ENCODE measurements at regions not wholly inside any gene's neighbourhood (a gene's known extent, or its start where the extent isn't known, plus 50 kb on each side); places are given as distances from the start of the nearest gene placed in this dataset.

DNA sequence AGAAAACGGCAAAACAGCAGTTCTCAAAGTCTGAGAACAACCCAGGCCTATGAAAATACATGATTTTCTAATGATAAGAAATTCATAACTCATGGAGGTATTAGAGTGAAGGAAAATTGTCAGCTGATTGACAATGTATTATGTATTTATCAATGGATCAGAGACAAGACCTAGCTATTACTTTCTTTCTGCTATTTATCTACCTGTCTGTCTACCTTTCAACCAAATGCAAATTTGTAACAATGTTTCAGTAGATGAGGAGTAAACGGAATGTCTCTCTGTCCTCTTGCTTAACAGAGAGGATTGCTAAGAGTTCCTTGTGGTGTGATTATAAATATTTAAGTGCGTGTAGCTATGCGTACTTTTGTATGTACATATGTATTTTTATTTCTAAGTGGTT lies 568.7 kb upstream of the RGS18 start:
- Mint-ChIP-seq H3K36me3 (no peaks in the 10 kb centered on the region), H3K4me1 (no peaks in the 10 kb centered on the region), H3K9me3 (peaks cover 2 to 18% (median 10%) of the 10 kb centered on the region in 3 donors), H3K4me3 (no peak overlapping the region), H3K27me3 (no peaks in the 10 kb centered on the region), H3K27ac (no peak overlapping the region)
- Histone ChIP-seq H3K27ac (ENCODE audit: low read length) (no peak overlapping the region), H3K9me3 (no peaks in the 10 kb centered on the region), H3K4me1 (ENCODE audit: control insufficient read depth in 1 of 2, extremely low read depth in 1 of 2, insufficient read depth in 2 of 2, low read length in 2 of 2) (no peaks in the 10 kb centered on the region), H3K27me3 (replicated peaks in 1 of 2; ENCODE audit: control insufficient read depth in 2 of 2, extremely low read depth in 1 of 2, insufficient read depth in 2 of 2, low read length in 1 of 2) (no peaks in the 10 kb centered on the region), H3K36me3 (ENCODE audit: control insufficient read depth in 2 of 2, extremely low read depth in 1 of 2, insufficient read depth in 1 of 2, low read length in 1 of 2) (no peaks in the 10 kb centered on the region), H3K4me3 (ENCODE audit: control insufficient read depth in 1 of 2, extremely low read depth in 1 of 2, low read length in 1 of 2) (no peak overlapping the region)
- ChIA-PET POLR2A (no interaction called here), CTCF (no interaction called here)
- DNase-seq (no peak), ATAC-seq (replicated peaks in 1 of 4) (no peak)
- WGBS (ENCODE audit: insufficient coverage): 93% methylated on average over 2 of the region's 4 CpGs

DNA sequence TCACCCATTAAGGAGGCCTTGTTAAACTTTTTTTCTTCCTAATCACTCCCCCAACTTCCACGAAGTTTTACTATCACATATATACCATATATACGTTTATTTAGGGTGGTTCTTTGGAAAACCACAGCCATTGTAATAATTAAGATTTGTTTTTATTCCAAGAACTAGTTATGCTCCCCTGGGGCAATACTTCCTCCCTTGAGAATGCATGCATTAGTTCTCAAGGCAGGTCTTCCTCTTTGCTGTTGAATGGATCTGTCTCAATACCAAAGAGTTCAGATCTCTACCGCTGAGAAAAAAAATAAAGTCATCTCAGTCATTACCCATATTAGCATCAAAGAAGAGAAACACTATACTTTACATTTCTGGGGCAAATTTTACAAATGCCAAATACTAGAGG lies 567.7 kb upstream of the RGS18 start:
- POLR2A ChIA-PET: no interaction called here
- Mint-ChIP-seq H3K27ac (no peak overlapping the region), H3K4me1 (no peaks in the 10 kb centered on the region), H3K9me3 (peaks cover 2 to 13% (median 4%) of the 10 kb centered on the region in 3 donors), H3K27me3 (no peaks in the 10 kb centered on the region), H3K36me3 (no peaks in the 10 kb centered on the region), H3K4me3 (no peak overlapping the region)
- Histone ChIP-seq H3K27me3 (replicated peaks in 1 of 2; ENCODE audit: control insufficient read depth in 2 of 2, extremely low read depth in 1 of 2, insufficient read depth in 2 of 2, low read length in 1 of 2) (no peaks in the 10 kb centered on the region), H3K4me3 (ENCODE audit: control insufficient read depth in 1 of 2, extremely low read depth in 1 of 2, low read length in 1 of 2) (no peak overlapping the region), H3K27ac (ENCODE audit: low read length) (no peak overlapping the region), H3K4me1 (ENCODE audit: control insufficient read depth in 1 of 2, extremely low read depth in 1 of 2, insufficient read depth in 2 of 2, low read length in 2 of 2) (no peaks in the 10 kb centered on the region), H3K9me3 (no peaks in the 10 kb centered on the region), H3K36me3 (ENCODE audit: control insufficient read depth in 2 of 2, extremely low read depth in 1 of 2, insufficient read depth in 1 of 2, low read length in 1 of 2) (no peaks in the 10 kb centered on the region)
- no CpG with 5 or more reads among the region's 3 CpGs for WGBS (ENCODE audit: insufficient coverage)
- DNase-seq (no peak), ATAC-seq (replicated peaks in 1 of 4) (no peak)
- CTCF ChIA-PET: no interaction called here

DNA sequence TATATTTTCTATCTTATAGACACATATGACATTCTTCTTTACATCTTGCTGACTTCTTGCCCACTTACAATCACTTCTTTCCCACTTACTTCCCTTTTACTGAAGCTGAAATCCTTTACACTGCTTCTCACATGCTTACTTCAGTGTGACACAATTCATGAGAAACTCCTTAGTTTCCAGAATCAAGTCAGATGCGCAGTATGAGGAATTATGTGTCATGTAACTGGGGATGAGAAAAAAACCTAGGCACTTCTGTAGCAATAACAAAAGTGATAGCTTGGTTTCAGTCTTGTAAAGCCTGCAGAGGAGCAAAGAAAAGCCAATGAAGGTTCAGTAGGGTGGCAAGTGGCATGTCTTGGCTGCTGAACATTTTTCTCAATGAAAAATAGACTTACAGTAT lies 566.2 kb upstream of the RGS18 start:
- ATAC-seq (replicated peaks in 1 of 4) (no peak), DNase-seq (no peak)
- ChIA-PET POLR2A (interaction anchor here in 1 of 2 donors (0.7 kb wide), 1 partner anchor 16 kb away, joined by 3 read pairs; no protein-coding TSS in a partner anchor), CTCF (no interaction called here)
- H3K27ac ChIP-seq (ENCODE audit: low read length): no peak overlapping the region
- H3K27ac Mint-ChIP-seq: no peak overlapping the region
- no peaks in the 10 kb centered on the region for H3K9me3 ChIP-seq
- H3K36me3 Mint-ChIP-seq: no peaks in the 10 kb centered on the region
- no peaks in the 10 kb centered on the region for H3K27me3 Mint-ChIP-seq
- no peaks in the 10 kb centered on the region for H3K4me1 ChIP-seq (ENCODE audit: control insufficient read depth in 1 of 2, extremely low read depth in 1 of 2, insufficient read depth in 2 of 2, low read length in 2 of 2)
- H3K27me3 ChIP-seq (replicated peaks in 1 of 2; ENCODE audit: control insufficient read depth in 2 of 2, extremely low read depth in 1 of 2, insufficient read depth in 2 of 2, low read length in 1 of 2): no peaks in the 10 kb centered on the region
- 67% methylated on average over 1 of the region's 1 CpG for WGBS (ENCODE audit: insufficient coverage)
- H3K4me1 Mint-ChIP-seq: no peaks in the 10 kb centered on the region
- no peaks in the 10 kb centered on the region for H3K36me3 ChIP-seq (ENCODE audit: control insufficient read depth in 2 of 2, extremely low read depth in 1 of 2, insufficient read depth in 1 of 2, low read length in 1 of 2)
- H3K9me3 Mint-ChIP-seq: peaks cover 2 to 13% (median 4%) of the 10 kb centered on the region in 3 donors
- H3K4me3 ChIP-seq (ENCODE audit: control insufficient read depth in 1 of 2, extremely low read depth in 1 of 2, low read length in 1 of 2): no peak overlapping the region
- no peak overlapping the region for H3K4me3 Mint-ChIP-seq

DNA sequence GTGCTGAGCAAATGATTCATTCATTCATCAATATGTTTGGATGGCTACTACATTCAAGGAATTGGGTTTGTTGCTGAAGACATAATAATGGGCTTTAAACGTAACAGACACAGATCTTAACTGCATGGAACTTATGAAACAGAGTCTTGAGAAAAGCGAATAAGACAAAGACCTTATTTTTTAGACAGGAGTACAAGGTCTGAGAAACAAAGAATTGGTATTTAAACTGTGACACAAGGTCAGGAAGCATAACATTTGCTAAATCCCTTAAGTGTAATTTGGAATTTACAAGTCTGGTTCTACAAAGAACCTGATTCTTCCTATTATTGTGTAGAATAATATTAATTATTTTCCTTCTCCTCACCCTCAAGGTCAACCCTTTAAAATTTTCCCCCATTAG lies 565.4 kb upstream of the RGS18 start:
- Mint-ChIP-seq H3K9me3 (peaks cover 2 to 13% (median 4%) of the 10 kb centered on the region in 3 donors), H3K27me3 (no peaks in the 10 kb centered on the region), H3K4me3 (no peak overlapping the region), H3K36me3 (no peaks in the 10 kb centered on the region), H3K4me1 (no peaks in the 10 kb centered on the region), H3K27ac (no peak overlapping the region)
- H3K9me3 ChIP-seq: no peaks in the 10 kb centered on the region
- H3K27me3 ChIP-seq (replicated peaks in 1 of 2; ENCODE audit: control insufficient read depth in 2 of 2, extremely low read depth in 1 of 2, insufficient read depth in 2 of 2, low read length in 1 of 2): no peaks in the 10 kb centered on the region
- no peak overlapping the region for H3K27ac ChIP-seq (ENCODE audit: low read length)
- WGBS (ENCODE audit: insufficient coverage): 80% methylated on average over 2 of the region's 2 CpGs
- H3K4me1 ChIP-seq (ENCODE audit: control insufficient read depth in 1 of 2, extremely low read depth in 1 of 2, insufficient read depth in 2 of 2, low read length in 2 of 2): no peaks in the 10 kb centered on the region
- H3K4me3 ChIP-seq (ENCODE audit: control insufficient read depth in 1 of 2, extremely low read depth in 1 of 2, low read length in 1 of 2): no peak overlapping the region
- no peaks in the 10 kb centered on the region for H3K36me3 ChIP-seq (ENCODE audit: control insufficient read depth in 2 of 2, extremely low read depth in 1 of 2, insufficient read depth in 1 of 2, low read length in 1 of 2)
- ATAC-seq (replicated peaks in 1 of 4) (no peak), DNase-seq (no peak)
- CTCF ChIA-PET: no interaction called here
- POLR2A ChIA-PET: no interaction called here

DNA sequence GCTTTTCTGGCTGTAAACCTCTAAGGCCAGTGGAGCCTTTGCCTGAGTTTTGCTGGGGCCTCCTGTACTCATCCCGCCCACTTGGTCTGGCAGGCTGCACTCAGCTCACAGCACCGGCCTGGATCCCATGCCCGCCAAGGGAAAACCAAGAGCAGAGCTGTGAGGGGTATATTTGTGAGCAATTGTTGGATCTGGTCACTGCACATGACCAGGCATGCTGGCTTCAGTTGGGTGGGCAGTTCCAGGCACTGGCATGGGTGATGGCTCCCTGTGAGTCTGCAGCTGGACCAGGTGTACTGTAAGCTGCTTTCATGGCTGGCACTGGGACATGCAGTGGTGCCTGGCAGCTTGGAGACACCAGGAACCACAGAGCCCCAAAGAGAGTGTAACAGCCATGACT lies 563.1 kb upstream of the RGS18 start:
- Histone ChIP-seq H3K4me1 (ENCODE audit: control insufficient read depth in 1 of 2, extremely low read depth in 1 of 2, insufficient read depth in 2 of 2, low read length in 2 of 2) (no peaks in the 10 kb centered on the region), H3K4me3 (ENCODE audit: control insufficient read depth in 1 of 2, extremely low read depth in 1 of 2, low read length in 1 of 2) (no peak overlapping the region), H3K9me3 (no peaks in the 10 kb centered on the region), H3K36me3 (ENCODE audit: control insufficient read depth in 2 of 2, extremely low read depth in 1 of 2, insufficient read depth in 1 of 2, low read length in 1 of 2) (no peaks in the 10 kb centered on the region), H3K27ac (ENCODE audit: low read length) (no peak overlapping the region), H3K27me3 (replicated peaks in 1 of 2; ENCODE audit: control insufficient read depth in 2 of 2, extremely low read depth in 1 of 2, insufficient read depth in 2 of 2, low read length in 1 of 2) (no peaks in the 10 kb centered on the region)
- H3K36me3 Mint-ChIP-seq: no peaks in the 10 kb centered on the region
- ATAC-seq (replicated peaks in 1 of 4) (no peak), DNase-seq (no peak)
- ChIA-PET CTCF (interaction anchor here in 1 of 2 donors (0.7 kb wide), 1 partner anchor 10 kb away, joined by 3 read pairs; no protein-coding TSS in a partner anchor), POLR2A (no interaction called here)
- no peak overlapping the region for H3K4me3 Mint-ChIP-seq
- H3K4me1 Mint-ChIP-seq: no peaks in the 10 kb centered on the region
- H3K27me3 Mint-ChIP-seq: no peaks in the 10 kb centered on the region
- H3K9me3 Mint-ChIP-seq: peaks cover 0 to 4% (median 2%) of the 10 kb centered on the region in 3 donors
- WGBS (ENCODE audit: insufficient coverage): 87% methylated on average over 3 of the region's 3 CpGs
- no peak overlapping the region for H3K27ac Mint-ChIP-seq

DNA sequence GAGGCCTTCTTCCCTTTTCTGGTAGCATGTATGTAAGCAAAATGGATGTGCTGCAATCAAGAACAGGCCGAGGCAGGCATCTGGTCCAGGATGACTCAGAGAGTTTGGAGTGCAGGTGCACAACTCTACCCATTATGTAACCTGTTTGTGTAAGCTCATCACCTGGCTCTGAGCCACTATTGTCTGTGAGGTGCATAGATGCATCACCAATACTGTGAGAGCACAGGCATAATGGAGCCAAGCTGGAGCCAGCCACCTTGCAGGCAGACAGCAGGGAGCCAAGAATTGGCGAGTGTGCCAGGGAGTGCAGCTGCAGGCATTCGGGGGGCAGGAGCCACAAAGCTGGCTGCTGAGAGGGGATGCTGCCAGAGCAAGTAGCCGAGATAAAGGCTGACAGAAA lies 549.9 kb upstream of the RGS18 start:
- CTCF ChIA-PET: no interaction called here
- WGBS (ENCODE audit: insufficient coverage): 78% methylated on average over 3 of the region's 4 CpGs

DNA sequence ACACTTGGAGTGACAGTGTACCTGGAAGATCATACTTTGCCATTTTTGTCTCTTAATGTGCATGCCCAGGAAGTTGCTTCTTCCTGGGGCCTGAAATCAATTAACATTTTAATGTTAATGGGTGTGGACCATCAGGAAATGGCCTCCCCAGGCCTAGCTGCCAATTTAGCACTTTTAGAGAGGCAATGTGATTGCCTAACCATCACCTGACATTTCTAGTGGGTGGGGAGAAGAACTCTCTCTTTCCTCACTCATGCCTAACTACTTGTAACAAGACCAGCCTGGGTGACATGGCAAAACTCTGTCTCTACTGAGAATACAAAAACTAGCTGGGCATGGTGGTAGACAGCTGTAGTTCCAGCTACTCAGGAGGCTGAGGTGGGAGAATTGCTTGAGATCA lies 549.0 kb upstream of the RGS18 start:
- H3K27ac ChIP-seq (ENCODE audit: low read length): no peak overlapping the region
- ChIA-PET POLR2A (no interaction called here), CTCF (no interaction called here)
- H3K27me3 Mint-ChIP-seq: no peaks in the 10 kb centered on the region
- H3K4me3 ChIP-seq (ENCODE audit: control insufficient read depth in 1 of 2, extremely low read depth in 1 of 2, low read length in 1 of 2): no peak overlapping the region
- ATAC-seq (replicated peaks in 1 of 4) (no peak), DNase-seq (no peak)
- H3K27me3 ChIP-seq (replicated peaks in 1 of 2; ENCODE audit: control insufficient read depth in 2 of 2, extremely low read depth in 1 of 2, insufficient read depth in 2 of 2, low read length in 1 of 2): no peaks in the 10 kb centered on the region
- no peaks in the 10 kb centered on the region for H3K36me3 Mint-ChIP-seq
- H3K36me3 ChIP-seq (ENCODE audit: control insufficient read depth in 2 of 2, extremely low read depth in 1 of 2, insufficient read depth in 1 of 2, low read length in 1 of 2): no peaks in the 10 kb centered on the region
- no peaks in the 10 kb centered on the region for H3K4me1 ChIP-seq (ENCODE audit: control insufficient read depth in 1 of 2, extremely low read depth in 1 of 2, insufficient read depth in 2 of 2, low read length in 2 of 2)
- no peak overlapping the region for H3K4me3 Mint-ChIP-seq
- H3K9me3 ChIP-seq: no peaks in the 10 kb centered on the region
- H3K4me1 Mint-ChIP-seq: no peaks in the 10 kb centered on the region
- H3K9me3 Mint-ChIP-seq: peaks cover 2 to 5% (median 2%) of the 10 kb centered on the region in 3 donors
- H3K27ac Mint-ChIP-seq: no peak overlapping the region

More for the DNA sequence above, 549.9 kb upstream of the RGS18 start:
- no peaks in the 10 kb centered on the region for H3K4me1 ChIP-seq (ENCODE audit: control insufficient read depth in 1 of 2, extremely low read depth in 1 of 2, insufficient read depth in 2 of 2, low read length in 2 of 2)
- no peak for ATAC-seq (replicated peaks in 1 of 4)
- no peaks in the 10 kb centered on the region for H3K36me3 ChIP-seq (ENCODE audit: control insufficient read depth in 2 of 2, extremely low read depth in 1 of 2, insufficient read depth in 1 of 2, low read length in 1 of 2)
- Mint-ChIP-seq H3K27ac (no peak overlapping the region), H3K9me3 (peaks cover 0 to 5% (median 0%) of the 10 kb centered on the region in 3 donors), H3K27me3 (no peaks in the 10 kb centered on the region), H3K4me1 (no peaks in the 10 kb centered on the region), H3K4me3 (no peak overlapping the region), H3K36me3 (no peaks in the 10 kb centered on the region)
- H3K27me3 ChIP-seq (replicated peaks in 1 of 2; ENCODE audit: control insufficient read depth in 2 of 2, extremely low read depth in 1 of 2, insufficient read depth in 2 of 2, low read length in 1 of 2): no peaks in the 10 kb centered on the region
- no peak for DNase-seq
- H3K27ac ChIP-seq (ENCODE audit: low read length): no peak overlapping the region
- POLR2A ChIA-PET: interaction anchor here in 1 of 2 donors (0.5 kb wide), 1 partner anchor 17 kb away, joined by 3 read pairs; no protein-coding TSS in a partner anchor
- no peaks in the 10 kb centered on the region for H3K9me3 ChIP-seq
- H3K4me3 ChIP-seq (ENCODE audit: control insufficient read depth in 1 of 2, extremely low read depth in 1 of 2, low read length in 1 of 2): no peak overlapping the region

All from T-cell (primary cell).